Stimulated activated CD8-positive, alpha-beta memory T cell treated with anti-CD3 and anti-CD28 coated beads, Interleukin-7, amount 100 ng/mL, for 24 hours (primary cell): ENCODE measurements at regions not wholly inside any gene's neighbourhood (a gene's known extent, or its start where the extent isn't known, plus 50 kb on each side); places are given as distances from the start of the nearest gene placed in this dataset.

Experiments
- DNase-seq: peaks from one replicate; pipeline ENCODE4 v3.0.0-alpha.2; 2020; ENCODE audit warnings: low read depth

GRCh38 chr9:99401680-99402504, 179.8 kb downstream of the SEC61B start:
- DNase-seq, result no peak

GRCh38 chr9:99403371-99403770, 181.3 kb downstream of the SEC61B start:
- no peak for DNase-seq

- no peak for DNase-seq
These were observed 183.3 kb downstream of the SEC61B start for GRCh38 chr9:99405359-99405758.

- no peak for DNase-seq
These were observed 184.9 kb downstream of the SEC61B start for GRCh38 chr9:99406939-99407338.

GRCh38 chr9:99411068-99411467, 189.0 kb downstream of the SEC61B start:
- no peak for DNase-seq

- DNase-seq, result no peak
These were observed 189.5 kb downstream of the SEC61B start for GRCh38 chr9:99411479-99412115.

GRCh38 chr9:99412606-99413005, 190.5 kb downstream of the SEC61B start:
- DNase-seq, result no peak

- no peak for DNase-seq
These were observed 192.2 kb downstream of the SEC61B start for GRCh38 chr9:99414321-99414720.

- no peak for DNase-seq
These were observed 193.5 kb downstream of the SEC61B start for GRCh38 chr9:99415606-99416005.

- DNase-seq, result no peak
These were observed 193.9 kb downstream of the SEC61B start for GRCh38 chr9:99416007-99416406.

GRCh38 chr9:99419070-99419469, 197.0 kb downstream of the SEC61B start:
- DNase-seq, result no peak

GRCh38 chr9:99421369-99421768, 199.3 kb downstream of the SEC61B start:
- DNase-seq, result no peak

- DNase-seq, result no peak
These were observed 203.0 kb downstream of the SEC61B start for GRCh38 chr9:99425124-99425523.

GRCh38 chr9:99425923-99426842, 204.1 kb downstream of the SEC61B start:
- no peak for DNase-seq

GRCh38 chr9:99427260-99427659, 205.2 kb downstream of the SEC61B start:
- no peak for DNase-seq

GRCh38 chr9:99430301-99430700, 208.2 kb downstream of the SEC61B start:
- no peak for DNase-seq

GRCh38 chr9:99431103-99431502, 209.0 kb downstream of the SEC61B start:
- DNase-seq, result no peak

- no peak for DNase-seq
These were observed 210.0 kb downstream of the SEC61B start for GRCh38 chr9:99432075-99432474.

- no peak for DNase-seq
These were observed 211.0 kb downstream of the SEC61B start for GRCh38 chr9:99433095-99433494.

GRCh38 chr9:99433555-99433954, 211.5 kb downstream of the SEC61B start:
- DNase-seq, result peak; percentile 18

- no peak for DNase-seq
These were observed 214.5 kb downstream of the SEC61B start for GRCh38 chr9:99436616-99437015.

- DNase-seq, result no peak
These were observed 215.1 kb downstream of the SEC61B start for GRCh38 chr9:99437145-99437544.

- DNase-seq, result no peak
These were observed 216.5 kb downstream of the SEC61B start for GRCh38 chr9:99438596-99438995.
